Neutrophil (primary cell): ENCODE measurements at regions not wholly inside any gene's neighbourhood (a gene's known extent, or its start where the extent isn't known, plus 50 kb on each side); places are given as distances from the start of the nearest gene placed in this dataset.
"Not testable (repeated sequence)": the region's sequence is repeated elsewhere in the genome, so short reads cannot be mapped to it uniquely, and the experiment has no call there.

Source experiments
- H3K27ac ChIP-seq: fragments of 200-600 bp; sonication (generic); 2 replicates; pipeline ENCODE4 v1.5.1; 2016; ENCODE audit warnings: mild to moderate bottlenecking, moderate library complexity
- H3K27me3 ChIP-seq: fragments of 200-600 bp; sonication (generic); 2 replicates; pipeline ENCODE4 v1.6.0; 2016; ENCODE audit warnings: mild to moderate bottlenecking
- H3K36me3 ChIP-seq: fragments of 200-600 bp; sonication (generic); 2 replicates; pipeline ENCODE4 v1.5.1; 2017
- H3K4me1 ChIP-seq, 2 experiments: fragments of 200-600 bp in 1 of 2; sonication (generic) in 1 of 2; 1 replicate in 1 of 2; 2 replicates in 1 of 2; pipeline versions ENCODE4 v1.5.1 to v1.6.1; 2013 to 2016; ENCODE audit warnings: low read depth in 1 of 2, low read length in 1 of 2, mild to moderate bottlenecking in 1 of 2, moderate library complexity in 1 of 2; ENCODE audit not compliant: control insufficient read depth in 1 of 2, insufficient read depth in 1 of 2
- H3K4me3 ChIP-seq, 2 experiments: fragments of 200-600 bp in 1 of 2; sonication (generic) in 1 of 2; 1 replicate in 1 of 2; 2 replicates in 1 of 2; pipeline ENCODE4 v1.5.1; 2013 to 2016; ENCODE audit warnings: low read depth in 1 of 2, low read length in 1 of 2, mild to moderate bottlenecking in 1 of 2, moderate library complexity in 1 of 2
- H3K9me3 ChIP-seq: fragments of 200-600 bp; sonication (generic); 2 replicates; pipeline ENCODE4 v1.5.1; 2016
- CTCF ChIP-seq: fragments of 200-600 bp; sonication (generic); IDR thresholded peaks from 2 replicates; pipeline ENCODE4 v1.5.1; 2016; ENCODE audit warnings: antibody characterized with exemption

- H3K9me3 ChIP-seq = no peaks in the 10 kb centered on the region
- H3K27me3 ChIP-seq = peaks cover 6% of the 10 kb centered on the region
- no peaks in the 10 kb centered on the region for H3K4me1 ChIP-seq
- H3K4me3 ChIP-seq = no peak overlapping the region
- no peak for TF ChIP-seq CTCF
- H3K36me3 ChIP-seq = no peaks in the 10 kb centered on the region
- H3K27ac ChIP-seq = no peak overlapping the region
Observed at GRCh38 chr6:37752718-37753117, 55.0 kb upstream of the MDGA1 start.

GRCh38 chr6:37749367-37749766 lies 51.7 kb upstream of the MDGA1 start:
- not testable (repeated sequence) for H3K27me3 ChIP-seq, H3K27ac ChIP-seq, H3K4me3 ChIP-seq, H3K9me3 ChIP-seq, H3K36me3 ChIP-seq, H3K4me1 ChIP-seq

GRCh38 chr6:37748118-37748517 lies 50.4 kb upstream of the MDGA1 start:
- no peaks in the 10 kb centered on the region for H3K9me3 ChIP-seq
- no peak for TF ChIP-seq CTCF
- H3K27ac ChIP-seq = no peak overlapping the region
- H3K27me3 ChIP-seq = peaks cover 13% of the 10 kb centered on the region
- no peaks in the 10 kb centered on the region for H3K4me1 ChIP-seq
- no peaks in the 10 kb centered on the region for H3K36me3 ChIP-seq
- H3K4me3 ChIP-seq = no peak overlapping the region
